ENCODE measurements at regions not wholly inside any gene's neighbourhood (a gene's known extent, or its start where the extent isn't known, plus 50 kb on each side); places are given as distances from the start of the nearest gene placed in this dataset.

DNA sequence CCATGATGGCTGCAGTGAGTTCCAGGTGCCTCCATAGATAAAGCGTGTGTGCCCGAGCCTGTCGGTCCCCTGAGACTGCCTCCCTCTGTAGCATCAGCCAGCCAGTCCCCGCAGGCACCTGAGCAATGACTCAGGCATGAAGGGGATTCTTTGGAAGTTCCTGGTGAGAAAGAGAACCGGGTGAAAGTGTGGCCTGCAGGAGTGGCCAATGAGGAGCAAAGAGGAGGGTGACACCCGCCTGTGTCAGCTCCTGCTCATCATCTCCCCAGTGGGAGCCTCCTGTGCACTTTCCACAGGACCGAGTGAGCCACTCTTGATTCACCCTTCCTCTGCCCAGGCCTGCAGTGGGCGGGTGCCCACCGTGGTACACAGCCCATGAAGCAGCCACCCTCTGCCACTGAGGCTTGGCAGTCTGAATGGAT is 71.2 kb upstream of the PTPN1 start:
- TF ChIP-seq, protein P1, sequence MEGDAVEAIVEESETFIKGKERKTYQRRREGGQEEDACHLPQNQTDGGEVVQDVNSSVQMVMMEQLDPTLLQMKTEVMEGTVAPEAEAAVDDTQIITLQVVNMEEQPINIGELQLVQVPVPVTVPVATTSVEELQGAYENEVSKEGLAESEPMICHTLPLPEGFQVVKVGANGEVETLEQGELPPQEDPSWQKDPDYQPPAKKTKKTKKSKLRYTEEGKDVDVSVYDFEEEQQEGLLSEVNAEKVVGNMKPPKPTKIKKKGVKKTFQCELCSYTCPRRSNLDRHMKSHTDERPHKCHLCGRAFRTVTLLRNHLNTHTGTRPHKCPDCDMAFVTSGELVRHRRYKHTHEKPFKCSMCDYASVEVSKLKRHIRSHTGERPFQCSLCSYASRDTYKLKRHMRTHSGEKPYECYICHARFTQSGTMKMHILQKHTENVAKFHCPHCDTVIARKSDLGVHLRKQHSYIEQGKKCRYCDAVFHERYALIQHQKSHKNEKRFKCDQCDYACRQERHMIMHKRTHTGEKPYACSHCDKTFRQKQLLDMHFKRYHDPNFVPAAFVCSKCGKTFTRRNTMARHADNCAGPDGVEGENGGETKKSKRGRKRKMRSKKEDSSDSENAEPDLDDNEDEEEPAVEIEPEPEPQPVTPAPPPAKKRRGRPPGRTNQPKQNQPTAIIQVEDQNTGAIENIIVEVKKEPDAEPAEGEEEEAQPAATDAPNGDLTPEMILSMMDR (conservative IDR thresholded peaks at IDR 0.05; ENCODE audit: low read depth, low read length): no peak
- no peak for TF ChIP-seq EZH2 (IDR thresholded peaks at IDR 0.05; ENCODE audit: low read length, unreplicated experiment)
- no peak for TF ChIP-seq EZH2phosphoT487 (IDR thresholded peaks at IDR 0.05; ENCODE audit: borderline replicate concordance, low read length)
